Epithelial cell of proximal tubule (primary cell): ENCODE measurements at regions not wholly inside any gene's neighbourhood (a gene's known extent, or its start where the extent isn't known, plus 50 kb on each side); places are given as distances from the start of the nearest gene placed in this dataset.

Experiments
- DNase-seq: peaks from one replicate; pipeline ENCODE4 v3.0.0-alpha.2; 2011; ENCODE audit warnings: low read depth
- H3K4me3 ChIP-seq: 2 replicates; pipeline ENCODE4 v1.5.1; 2011; ENCODE audit warnings: low read depth, mild to moderate bottlenecking, low read length
- CTCF ChIP-seq: conservative IDR thresholded peaks from 2 replicates; pipeline ENCODE4 v1.5.1; 2012; ENCODE audit warnings: low read depth, mild to moderate bottlenecking, low read length

- DNase-seq = no peak
- TF ChIP-seq CTCF = no peak
- no peak overlapping the region for H3K4me3 ChIP-seq
Observed at GRCh38 chr1:63134501-63135173, 187.7 kb upstream of the FOXD3 start.

GRCh38 chr1:63135174-63135512 is 187.2 kb upstream of the FOXD3 start:
- peak; percentile 12 for DNase-seq
- TF ChIP-seq CTCF = no peak
- no peak overlapping the region for H3K4me3 ChIP-seq

GRCh38 chr1:63135801-63136200 is 186.6 kb upstream of the FOXD3 start:
- TF ChIP-seq CTCF = no peak
- DNase-seq = peak; percentile 37

GRCh38 chr1:63142001-63142400 is 180.4 kb upstream of the FOXD3 start:
- TF ChIP-seq CTCF = no peak
- no peak overlapping the region for H3K4me3 ChIP-seq
- DNase-seq = no peak

More at GRCh38 chr1:63135801-63136200, 186.6 kb upstream of the FOXD3 start:
- H3K4me3 ChIP-seq = no peak overlapping the region

GRCh38 chr1:63143482-63143881 is 178.9 kb upstream of the FOXD3 start:
- TF ChIP-seq CTCF = peak; percentile 50
- no peak for DNase-seq
- no peak overlapping the region for H3K4me3 ChIP-seq

GRCh38 chr1:63147783-63148182 is 174.6 kb upstream of the FOXD3 start:
- TF ChIP-seq CTCF = no peak
- H3K4me3 ChIP-seq = no peak overlapping the region
- DNase-seq = no peak

- DNase-seq = peak; percentile 10
- peak; percentile 85 for TF ChIP-seq CTCF
- no peak overlapping the region for H3K4me3 ChIP-seq
Observed at GRCh38 chr1:63148825-63149645, 173.3 kb upstream of the FOXD3 start.
